ENCODE measurements at regions not wholly inside any gene's neighbourhood (a gene's known extent, or its start where the extent isn't known, plus 50 kb on each side); places are given as distances from the start of the nearest gene placed in this dataset.

GRCh38 chr9:109997682-109998081 lies 210.3 kb downstream of the C9orf152 start:
- TF ChIP-seq CTCF (IDR thresholded peaks at IDR 0.05) (no peak), POLR2A (IDR thresholded peaks at IDR 0.05) (no peak)

Data from testis (tissue), 2 donors.